Adrenal gland (tissue), 9 donors: ENCODE measurements at regions not wholly inside any gene's neighbourhood (a gene's known extent, or its start where the extent isn't known, plus 50 kb on each side); places are given as distances from the start of the nearest gene placed in this dataset.

ENCODE experiments used
- DNase-seq, 7 donors: peaks; one replicate each; pipeline ENCODE4 v3.0.0-alpha.2; 2019 to 2020
- H3K27ac ChIP-seq, 5 donors: fragments of 200-600 bp; sonication (generic) in 4 of 5; 1 replicate in 3 of 5; 2 replicates in 2 of 5; pipeline versions ENCODE4 v1.5.1 to v1.8.0; 2016 to 2020; ENCODE audit warnings: mild to moderate bottlenecking in 1 of 5
- H3K27me3 ChIP-seq: fragments of 200-600 bp; 2 replicates; pipeline ENCODE4 v1.8.0; 2021
- H3K36me3 ChIP-seq, 2 donors: fragments of 200-600 bp; replicated peaks in 1 of 2; 1 replicate in 1 of 2; 2 replicates in 1 of 2; pipeline versions ENCODE4 v1.5.1 to v1.8.0; 2018 to 2022
- H3K4me1 ChIP-seq, 2 donors: fragments of 200-600 bp; replicated peaks in 1 of 2; 1 replicate in 1 of 2; 2 replicates in 1 of 2; pipeline versions ENCODE4 v1.5.1 to v1.8.0; 2018 to 2021
- H3K4me3 ChIP-seq, 4 donors: fragments of 200-600 bp; sonication (generic) in 3 of 4; one replicate each; pipeline ENCODE4 v1.5.1; 2016 to 2018
- H3K9me3 ChIP-seq, 3 donors: fragments of 200-600 bp; sonication (generic) in 1 of 3; replicated peaks in 1 of 3; 1 replicate in 2 of 3; 2 replicates in 1 of 3; pipeline versions ENCODE4 v1.5.1 to v1.8.0; 2016 to 2021
- CTCF ChIP-seq, 6 experiments: fragments of 450-650 bp in 4 of 6; fragments of 200-600 bp in 2 of 6; sonication (generic) in 1 of 6; IDR thresholded peaks; 1 replicate in 5 of 6; 2 replicates in 1 of 6; pipeline versions ENCODE4 v1.5.1 to v1.8.0; 2016 to 2021; ENCODE audit warnings: antibody characterized with exemption in 6 of 6, mild to moderate bottlenecking in 2 of 6, moderate library complexity in 1 of 6
- POLR2A ChIP-seq, 2 donors: fragments of 450-650 bp; IDR thresholded peaks; one replicate each; pipeline ENCODE4 v1.6.1; 2017; ENCODE audit warnings: antibody characterized with exemption in 2 of 2, mild to moderate bottlenecking in 2 of 2, moderate library complexity in 1 of 2
- WGBS, 4 donors: extraction: QIAGEN DNeasy Blood & Tissue Kit in 2 of 4; methylation state at CpG; one replicate each; pipeline versions ENCODE4 v1.1.5 to v1.1.7; 2013 to 2017; 5-methylcytosine and 5-hydroxymethylcytosine counted together
- intact Hi-C, 2 donors: fragments of 100-400 bp; cut with DNase I; formaldehyde crosslinking; loops; one replicate each; pipeline versions ENCODE4 v1.14.1 to v1.15.0; 2022 to 2023
- donor health status: healthy with polysubstance abuse.
- donor health status: Bipolar disorder and iron deficiency.
- donor health status: DM: yes; HTN: yes; CAD: no.
- donor health status: DM: no; HTN: no; CAD: no.
- donor health status: DM: no; HTN: no; CAD: no.

GRCh38 chr4:96193061-96193460, 353.2 kb downstream of the PDHA2 start:
- WGBS, 4 donors = 24 to 42% (median 30%) methylated on average over 1 of the region's 1 CpG
- Histone ChIP-seq H3K36me3 (no peaks in the 10 kb centered on the region), H3K4me1 (no peaks in the 10 kb centered on the region), H3K27ac (no peak overlapping the region), H3K4me3 (no peak overlapping the region), H3K27me3 (no peaks in the 10 kb centered on the region), H3K9me3 (no peaks in the 10 kb centered on the region)
- intact Hi-C loops = no loop called here
- TF ChIP-seq CTCF (IDR thresholded peaks at IDR 0.05) = no peak
- TF ChIP-seq POLR2A (IDR thresholded peaks at IDR 0.05) = no peak
- DNase-seq = no peak

DNA sequence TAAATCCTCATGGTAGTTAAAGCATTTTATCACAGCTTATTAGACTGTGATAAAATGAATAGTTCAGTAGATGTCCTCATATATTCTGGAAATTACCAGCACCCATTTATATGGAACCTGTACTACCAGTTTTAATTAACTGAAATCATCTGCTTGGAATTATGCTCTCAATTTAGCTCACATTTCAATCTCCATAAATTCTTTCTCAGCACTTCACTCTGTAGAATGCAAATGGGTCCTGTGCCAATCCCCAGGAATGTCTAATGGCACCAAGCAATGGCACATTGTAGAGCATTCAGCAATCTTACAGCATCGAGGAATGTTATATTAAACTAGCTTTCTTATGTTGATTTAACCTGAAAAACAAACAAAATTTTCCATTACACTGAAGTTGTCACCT, 355.1 kb downstream of the PDHA2 start:
- no peaks in the 10 kb centered on the region for H3K27me3 ChIP-seq
- no peak overlapping the region for H3K4me3 ChIP-seq
- WGBS, 4 donors = 62 to 89% (median 75%) methylated on average over 1 of the region's 1 CpG
- no peak overlapping the region for H3K27ac ChIP-seq
- no peaks in the 10 kb centered on the region for H3K36me3 ChIP-seq
- TF ChIP-seq POLR2A (IDR thresholded peaks at IDR 0.05) (no peak), CTCF (IDR thresholded peaks at IDR 0.05) (no peak)
- H3K4me1 ChIP-seq = no peaks in the 10 kb centered on the region
- intact Hi-C loops = no loop called here
- H3K9me3 ChIP-seq = no peaks in the 10 kb centered on the region
- no peak for DNase-seq

DNA sequence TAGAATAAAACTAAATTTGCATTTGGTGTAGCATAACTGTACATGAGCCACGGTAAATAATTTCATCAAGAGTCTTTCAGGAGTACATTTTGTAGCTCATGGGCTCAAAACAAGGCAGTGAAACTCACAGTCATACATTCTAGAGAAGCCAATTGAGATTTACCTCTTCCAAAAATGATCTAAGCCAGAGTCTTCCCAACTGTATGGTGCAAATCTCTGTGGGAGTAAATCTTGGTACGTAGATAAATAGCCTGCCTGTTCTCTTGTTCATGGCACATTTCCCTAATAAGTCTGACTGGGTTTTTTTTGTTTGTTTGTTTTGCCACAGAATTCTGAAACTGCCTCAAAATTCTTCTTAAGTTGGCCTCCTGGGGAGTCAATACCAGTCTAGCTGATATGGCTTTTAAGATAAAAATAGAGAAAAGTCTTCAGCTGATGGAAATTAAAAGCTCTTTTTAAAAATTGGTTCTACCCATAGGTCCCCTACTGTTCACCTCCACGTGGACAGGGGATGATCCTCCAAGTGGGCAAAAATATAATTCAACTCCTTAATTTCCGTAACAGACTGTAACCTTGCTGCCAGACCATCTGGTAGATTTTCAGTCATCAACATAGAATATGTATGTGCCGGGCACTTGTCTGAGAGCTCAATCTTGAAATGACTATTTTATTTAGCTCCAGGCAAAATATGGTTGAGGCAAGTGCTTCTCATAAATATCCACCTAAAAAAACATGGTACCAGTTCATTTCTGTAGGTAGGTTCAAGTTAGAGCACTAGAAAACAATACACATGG, 365.4 kb downstream of the PDHA2 start:
- H3K27me3 ChIP-seq = no peaks in the 10 kb centered on the region
- WGBS, 4 donors = 67 to 75% (median 68%) methylated on average over 5 of the region's 5 CpGs
- no peak for TF ChIP-seq CTCF (IDR thresholded peaks at IDR 0.05)
- no peak for TF ChIP-seq POLR2A (IDR thresholded peaks at IDR 0.05)
- DNase-seq = no peak
- no peaks in the 10 kb centered on the region for H3K4me1 ChIP-seq
- no peak overlapping the region for H3K27ac ChIP-seq
- H3K9me3 ChIP-seq = no peaks in the 10 kb centered on the region
- H3K36me3 ChIP-seq = no peaks in the 10 kb centered on the region
- no peak overlapping the region for H3K4me3 ChIP-seq
- intact Hi-C loops = no loop called here

DNA sequence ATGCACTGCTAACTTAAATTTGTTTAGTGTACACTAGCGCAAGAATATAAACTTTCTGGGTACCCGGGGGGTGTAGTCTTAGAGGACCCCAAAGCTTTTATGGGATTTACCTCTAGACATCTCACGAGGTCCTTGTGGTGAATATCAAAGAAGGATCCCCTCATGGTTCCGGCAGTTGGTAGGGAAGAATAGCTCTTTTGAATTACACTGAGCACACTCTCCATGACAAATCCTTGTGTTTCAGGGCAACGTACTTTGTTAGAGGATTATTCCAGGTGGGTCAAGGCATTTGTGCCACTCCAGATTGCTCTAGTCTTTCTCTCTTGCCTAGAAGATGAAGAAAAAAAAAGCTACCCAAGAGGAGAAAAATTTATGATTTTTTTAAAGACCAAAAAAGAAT, 387.6 kb downstream of the PDHA2 start:
- 81 to 89% (median 85%) methylated on average over 5 of the region's 5 CpGs for WGBS, 4 donors
- H3K27me3 ChIP-seq = no peaks in the 10 kb centered on the region

More for the DNA sequence above, 387.6 kb downstream of the PDHA2 start:
- H3K4me1 ChIP-seq = no peaks in the 10 kb centered on the region
- no peak for DNase-seq
- intact Hi-C loops = no loop called here
- no peak overlapping the region for H3K4me3 ChIP-seq
- H3K36me3 ChIP-seq = no peaks in the 10 kb centered on the region
- H3K27ac ChIP-seq = no peak overlapping the region
- TF ChIP-seq POLR2A (IDR thresholded peaks at IDR 0.05) = no peak
- TF ChIP-seq CTCF (IDR thresholded peaks at IDR 0.05) = no peak
- H3K9me3 ChIP-seq = no peaks in the 10 kb centered on the region
